ENCODE measurements at regions not wholly inside any gene's neighbourhood (a gene's known extent, or its start where the extent isn't known, plus 50 kb on each side); places are given as distances from the start of the nearest gene placed in this dataset.

DNA sequence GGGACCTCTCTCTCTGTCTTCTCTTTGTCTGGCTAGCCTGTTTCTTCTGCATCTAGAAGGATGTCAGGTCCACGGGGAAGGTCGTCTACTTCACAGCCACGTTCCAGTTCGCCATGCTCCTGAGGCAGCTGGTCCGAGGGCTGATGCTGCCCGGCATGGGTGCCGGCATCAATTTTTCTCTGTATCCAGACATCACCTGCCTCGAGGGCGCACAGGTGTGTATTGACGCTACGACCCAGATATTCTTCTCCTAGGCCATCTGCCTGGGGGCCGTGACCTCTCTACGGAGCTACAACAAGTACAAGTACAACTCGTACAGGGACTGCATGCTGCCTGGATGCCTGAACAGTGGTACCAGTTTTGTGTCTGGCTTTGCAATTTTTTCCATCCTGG, 841.6 kb upstream of the TMPRSS15 start:
- H3K36me3 Mint-ChIP-seq (ENCODE audit: low read depth) = no peaks in the 10 kb centered on the region
- H3K27me3 Mint-ChIP-seq = no peaks in the 10 kb centered on the region
- H3K4me3 Mint-ChIP-seq = no peak overlapping the region
- CTCF ChIA-PET = no interaction called here
- POLR2A ChIA-PET = no interaction called here
- peaks cover 20% of the 10 kb centered on the region for H3K9me3 Mint-ChIP-seq
- no peaks in the 10 kb centered on the region for H3K4me1 Mint-ChIP-seq
- DNase-seq = no peak
- no peak overlapping the region for H3K27ac Mint-ChIP-seq

- no peaks in the 10 kb centered on the region for H3K36me3 Mint-ChIP-seq (ENCODE audit: low read depth)
- ChIA-PET CTCF (no interaction called here), POLR2A (no interaction called here)
- H3K27ac Mint-ChIP-seq = no peak overlapping the region
- no peaks in the 10 kb centered on the region for H3K4me1 Mint-ChIP-seq
- no peak for DNase-seq
- no peaks in the 10 kb centered on the region for H3K27me3 Mint-ChIP-seq
- H3K9me3 Mint-ChIP-seq = peaks cover 29% of the 10 kb centered on the region
- no peak overlapping the region for H3K4me3 Mint-ChIP-seq
Measured at GRCh38 chr21:19246018-19246417, 842.4 kb upstream of the TMPRSS15 start.

GRCh38 chr21:19256934-19257660, 853.5 kb upstream of the TMPRSS15 start:
- CTCF ChIA-PET = no interaction called here
- POLR2A ChIA-PET = no interaction called here
- no peak for DNase-seq
- Mint-ChIP-seq H3K27ac (no peak overlapping the region), H3K4me1 (no peaks in the 10 kb centered on the region), H3K27me3 (no peaks in the 10 kb centered on the region), H3K36me3 (ENCODE audit: low read depth) (no peaks in the 10 kb centered on the region), H3K4me3 (no peak overlapping the region), H3K9me3 (peaks cover 4% of the 10 kb centered on the region)

DNA sequence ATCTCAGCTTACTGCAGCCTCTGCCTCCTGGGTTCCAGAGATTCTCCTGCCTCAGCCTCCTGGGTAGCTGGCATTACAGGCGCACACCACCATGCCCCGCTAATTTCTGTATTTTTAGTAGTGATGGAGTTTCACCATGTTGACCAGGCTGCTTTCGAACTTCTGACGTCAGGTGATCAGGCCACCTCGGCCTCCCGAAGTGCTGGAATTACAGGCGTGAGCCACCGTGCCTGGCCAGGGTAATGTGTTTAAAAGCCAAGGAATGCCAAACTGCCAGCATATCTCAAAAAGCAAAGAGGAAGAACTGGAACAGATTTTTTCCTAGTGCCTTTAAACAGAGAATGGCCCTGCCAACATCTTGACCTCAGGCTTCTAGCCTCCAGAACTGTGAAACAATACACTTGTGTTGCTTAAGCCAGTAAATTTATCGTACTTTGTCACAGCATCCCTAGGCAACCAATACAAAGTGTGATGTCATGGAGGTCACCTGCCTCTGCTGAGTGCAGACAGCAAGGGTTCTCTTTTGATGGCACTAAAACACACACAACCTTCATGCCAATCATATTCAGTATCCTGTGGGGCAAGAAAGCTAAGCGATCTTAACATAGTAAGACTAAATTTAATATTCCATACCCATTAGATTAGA, 858.3 kb upstream of the TMPRSS15 start:
- POLR2A ChIA-PET = no interaction called here
- CTCF ChIA-PET = no interaction called here
- no peak for DNase-seq
- H3K9me3 Mint-ChIP-seq = peaks cover 15% of the 10 kb centered on the region
- no peaks in the 10 kb centered on the region for H3K4me1 Mint-ChIP-seq
- H3K27ac Mint-ChIP-seq = no peak overlapping the region
- H3K4me3 Mint-ChIP-seq = no peak overlapping the region
- no peaks in the 10 kb centered on the region for H3K36me3 Mint-ChIP-seq (ENCODE audit: low read depth)
- H3K27me3 Mint-ChIP-seq = no peaks in the 10 kb centered on the region

- DNase-seq = no peak
- peaks cover 15% of the 10 kb centered on the region for H3K9me3 Mint-ChIP-seq
- no peaks in the 10 kb centered on the region for H3K27me3 Mint-ChIP-seq
- CTCF ChIA-PET = no interaction called here
- no peaks in the 10 kb centered on the region for H3K36me3 Mint-ChIP-seq (ENCODE audit: low read depth)
- no peaks in the 10 kb centered on the region for H3K4me1 Mint-ChIP-seq
- no peak overlapping the region for H3K27ac Mint-ChIP-seq
- POLR2A ChIA-PET = no interaction called here
- no peak overlapping the region for H3K4me3 Mint-ChIP-seq
Measured at GRCh38 chr21:19266636-19267035, 863.1 kb upstream of the TMPRSS15 start.

DNA sequence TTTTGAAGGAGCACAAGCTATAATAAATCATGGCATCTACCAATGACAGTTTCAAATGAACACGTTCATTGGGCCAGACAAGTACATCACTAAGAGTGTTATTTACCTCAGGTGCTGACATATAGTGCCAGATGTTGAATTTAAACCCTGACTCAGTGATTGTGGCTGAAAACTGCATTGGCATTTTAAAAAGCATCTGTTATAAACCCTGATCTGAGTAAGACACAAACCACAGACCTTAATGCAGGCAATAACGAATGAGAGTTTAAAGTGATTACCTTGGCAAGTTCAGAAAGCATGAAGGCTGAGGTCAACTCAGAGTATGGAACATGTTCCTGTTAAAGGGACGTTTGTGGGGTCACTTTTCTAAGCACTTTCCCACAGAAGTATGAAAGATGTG, 865.1 kb upstream of the TMPRSS15 start:
- Mint-ChIP-seq H3K27ac (no peak overlapping the region), H3K36me3 (ENCODE audit: low read depth) (no peaks in the 10 kb centered on the region), H3K4me1 (no peaks in the 10 kb centered on the region), H3K27me3 (no peaks in the 10 kb centered on the region), H3K4me3 (no peak overlapping the region), H3K9me3 (peaks cover 17% of the 10 kb centered on the region)
- ChIA-PET CTCF (no interaction called here), POLR2A (no interaction called here)
- no peak for DNase-seq

- POLR2A ChIA-PET = no interaction called here
- H3K9me3 Mint-ChIP-seq = peaks cover 3% of the 10 kb centered on the region
Measured at GRCh38 chr21:19275065-19275464, 871.5 kb upstream of the TMPRSS15 start.

DNA sequence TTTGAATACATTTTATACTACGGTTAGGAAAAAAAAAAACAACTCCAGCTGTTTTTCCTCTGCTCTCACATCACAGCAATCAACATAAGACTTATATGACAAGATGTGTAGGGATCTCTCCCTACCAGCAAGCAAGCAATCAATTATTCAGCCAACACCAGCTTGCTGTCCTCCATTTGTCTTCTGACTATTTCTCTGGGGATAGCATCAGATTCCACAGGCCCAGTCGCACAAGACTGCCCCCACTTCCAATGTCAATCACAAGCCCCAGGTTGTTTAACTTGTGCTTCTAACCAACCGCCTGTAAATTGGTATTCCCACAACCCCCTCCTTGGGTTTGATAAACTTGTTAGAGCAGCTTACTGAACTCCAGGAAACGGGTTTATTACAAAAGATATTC, 873.1 kb upstream of the TMPRSS15 start:
- Mint-ChIP-seq H3K27me3 (no peaks in the 10 kb centered on the region), H3K36me3 (ENCODE audit: low read depth) (no peaks in the 10 kb centered on the region), H3K4me1 (no peaks in the 10 kb centered on the region), H3K9me3 (peaks cover 3% of the 10 kb centered on the region), H3K4me3 (no peak overlapping the region), H3K27ac (no peak overlapping the region)
- POLR2A ChIA-PET = no interaction called here
- DNase-seq = no peak
- CTCF ChIA-PET = no interaction called here

More at GRCh38 chr21:19275065-19275464, 871.5 kb upstream of the TMPRSS15 start:
- Mint-ChIP-seq H3K4me3 (no peak overlapping the region), H3K27ac (no peak overlapping the region), H3K36me3 (ENCODE audit: low read depth) (no peaks in the 10 kb centered on the region), H3K4me1 (no peaks in the 10 kb centered on the region), H3K27me3 (no peaks in the 10 kb centered on the region)
- no peak for DNase-seq
- CTCF ChIA-PET = no interaction called here

DNA sequence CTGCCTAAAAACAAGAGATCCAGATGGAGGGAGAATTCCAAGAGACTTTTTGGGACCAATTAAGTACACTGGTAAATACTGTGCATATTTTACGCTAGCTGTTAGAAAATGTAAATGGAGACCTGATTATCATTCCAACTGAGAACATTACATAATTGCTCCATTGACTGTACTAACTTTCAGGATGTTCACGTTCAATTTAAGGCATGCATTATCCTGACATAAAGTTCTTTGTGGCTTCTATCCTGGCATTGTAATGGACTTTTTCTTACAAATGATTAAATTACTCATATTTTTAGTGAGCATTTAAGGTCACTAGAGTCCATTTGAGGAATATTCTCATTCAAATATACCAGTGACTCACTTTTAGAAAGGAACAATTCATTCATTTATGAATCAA, 883.3 kb upstream of the TMPRSS15 start:
- ChIA-PET POLR2A (no interaction called here), CTCF (no interaction called here)
- Mint-ChIP-seq H3K9me3 (peaks cover 8% of the 10 kb centered on the region), H3K36me3 (ENCODE audit: low read depth) (no peaks in the 10 kb centered on the region), H3K27me3 (no peaks in the 10 kb centered on the region), H3K27ac (no peak overlapping the region), H3K4me1 (no peaks in the 10 kb centered on the region), H3K4me3 (no peak overlapping the region)
- no peak for DNase-seq

DNA sequence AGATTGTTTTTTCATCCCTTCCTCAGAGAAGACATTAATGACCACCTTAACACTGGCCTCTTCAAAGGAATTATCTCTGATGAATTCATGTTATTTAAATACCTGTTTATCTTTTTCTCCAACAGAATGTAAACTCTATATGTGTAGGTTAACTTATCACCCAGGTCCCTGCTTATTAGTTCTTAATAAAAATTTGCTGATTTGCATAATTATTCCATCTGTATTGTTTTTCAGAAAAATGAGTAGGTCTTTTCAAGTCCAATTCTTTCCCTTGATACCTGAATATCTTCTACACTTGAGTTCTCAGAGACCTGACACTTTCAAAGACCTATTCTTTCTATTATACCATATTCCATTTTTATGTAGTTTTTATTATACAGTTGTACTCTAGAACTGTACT, 886.7 kb upstream of the TMPRSS15 start:
- no peaks in the 10 kb centered on the region for H3K36me3 Mint-ChIP-seq (ENCODE audit: low read depth)
- H3K27me3 Mint-ChIP-seq = no peaks in the 10 kb centered on the region
- peaks cover 24% of the 10 kb centered on the region for H3K9me3 Mint-ChIP-seq
- no peak overlapping the region for H3K4me3 Mint-ChIP-seq
- no peak for DNase-seq
- ChIA-PET CTCF (no interaction called here), POLR2A (no interaction called here)
- no peak overlapping the region for H3K27ac Mint-ChIP-seq
- H3K4me1 Mint-ChIP-seq = no peaks in the 10 kb centered on the region

GRCh38 chr21:19320291-19320690, 916.7 kb upstream of the TMPRSS15 start:
- DNase-seq = no peak
- H3K4me1 Mint-ChIP-seq = no peaks in the 10 kb centered on the region
- no peak overlapping the region for H3K4me3 Mint-ChIP-seq
- H3K36me3 Mint-ChIP-seq (ENCODE audit: low read depth) = no peaks in the 10 kb centered on the region
- H3K27ac Mint-ChIP-seq = no peak overlapping the region
- ChIA-PET POLR2A (no interaction called here), CTCF (interaction anchor here (0.6 kb wide), 1 partner anchor 31 kb away, joined by 5 read pairs; no protein-coding TSS in a partner anchor)
- H3K27me3 Mint-ChIP-seq = no peaks in the 10 kb centered on the region
- peaks cover 7% of the 10 kb centered on the region for H3K9me3 Mint-ChIP-seq

DNA sequence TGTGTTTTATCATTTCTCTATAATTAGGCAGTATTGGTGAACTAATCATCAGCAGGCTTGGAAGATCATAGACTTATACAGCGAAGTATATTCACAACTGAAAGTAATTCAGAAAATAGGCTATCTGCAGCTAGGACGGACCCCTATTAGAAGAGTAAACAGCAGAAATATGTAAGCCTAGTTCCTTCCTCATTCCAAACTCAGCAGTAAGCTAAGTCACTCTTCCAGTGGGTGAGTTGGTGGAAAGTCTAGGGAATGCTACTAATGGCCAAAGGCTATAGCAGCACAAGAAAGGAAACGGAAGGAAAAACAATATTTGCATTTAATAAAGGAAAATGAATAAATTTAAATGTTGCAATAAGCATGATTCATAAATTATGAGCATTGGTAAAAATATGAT, 918.1 kb upstream of the TMPRSS15 start:
- ChIA-PET POLR2A (no interaction called here), CTCF (no interaction called here)
- Mint-ChIP-seq H3K9me3 (peaks cover 11% of the 10 kb centered on the region), H3K27me3 (no peaks in the 10 kb centered on the region), H3K36me3 (ENCODE audit: low read depth) (no peaks in the 10 kb centered on the region), H3K4me3 (no peak overlapping the region), H3K4me1 (no peaks in the 10 kb centered on the region), H3K27ac (no peak overlapping the region)
- no peak for DNase-seq

DNA sequence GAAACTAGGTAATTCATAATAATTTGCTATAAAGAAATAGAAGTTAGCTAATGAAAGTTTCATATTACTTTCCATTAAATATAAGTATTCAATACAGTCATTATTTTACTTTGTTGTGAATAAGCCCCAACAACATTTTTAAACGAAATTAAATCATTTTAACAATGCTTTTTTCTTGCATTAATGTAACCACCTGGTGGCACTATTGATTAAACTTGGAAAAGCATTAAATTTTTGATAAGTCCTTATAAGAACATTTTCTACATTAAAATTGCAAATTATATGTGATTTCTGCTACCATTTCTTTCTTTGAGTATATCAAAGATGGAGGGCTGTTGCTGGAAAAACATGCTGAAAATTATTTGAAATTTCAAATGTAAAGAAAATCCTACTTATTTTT, 918.8 kb upstream of the TMPRSS15 start:
- ChIA-PET POLR2A (no interaction called here), CTCF (no interaction called here)
- no peaks in the 10 kb centered on the region for H3K4me1 Mint-ChIP-seq
- no peaks in the 10 kb centered on the region for H3K36me3 Mint-ChIP-seq (ENCODE audit: low read depth)
- peaks cover 14% of the 10 kb centered on the region for H3K9me3 Mint-ChIP-seq
- no peak overlapping the region for H3K4me3 Mint-ChIP-seq
- H3K27me3 Mint-ChIP-seq = no peaks in the 10 kb centered on the region
- DNase-seq = no peak
- no peak overlapping the region for H3K27ac Mint-ChIP-seq

- no peaks in the 10 kb centered on the region for H3K27me3 Mint-ChIP-seq
- CTCF ChIA-PET = no interaction called here
- H3K4me3 Mint-ChIP-seq = no peak overlapping the region
Measured at GRCh38 chr21:19326531-19327319, 923.1 kb upstream of the TMPRSS15 start.

More at GRCh38 chr21:19326531-19327319, 923.1 kb upstream of the TMPRSS15 start:
- POLR2A ChIA-PET = no interaction called here
- DNase-seq = no peak
- Mint-ChIP-seq H3K4me1 (no peaks in the 10 kb centered on the region), H3K27ac (no peak overlapping the region), H3K9me3 (peaks cover 22% of the 10 kb centered on the region), H3K36me3 (ENCODE audit: low read depth) (no peaks in the 10 kb centered on the region)

Data from activated CD4-positive, alpha-beta memory T cell treated with anti-CD3 and anti-CD28 coated beads, Interleukin-2, amount 10 ng/mL, durations not matched to agents 7 days and 5 days (primary cell).